Breast epithelium (tissue), 4 donors: ENCODE measurements at regions not wholly inside any gene's neighbourhood (a gene's known extent, or its start where the extent isn't known, plus 50 kb on each side); places are given as distances from the start of the nearest gene placed in this dataset.

Experiments
- DNase-seq, 2 donors: peaks; one replicate each; pipeline ENCODE4 v3.0.0-alpha.2; 2019; ENCODE audit warnings: low spot score in 2 of 2
- H3K27ac ChIP-seq, 2 donors: fragments of 200-600 bp; sonication (generic) in 1 of 2; one replicate each; pipeline ENCODE4 v1.5.1; 2016 to 2019; ENCODE audit warnings: mild to moderate bottlenecking in 1 of 2
- H3K27me3 ChIP-seq, 2 donors: fragments of 200-600 bp; sonication (generic) in 1 of 2; one replicate each; pipeline versions ENCODE4 v1.5.1 to v1.6.0; 2017 to 2019; ENCODE audit warnings: control low read depth in 1 of 2, mild to moderate bottlenecking in 1 of 2
- H3K36me3 ChIP-seq: fragments of 200-600 bp; one replicate; pipeline ENCODE4 v1.5.1; 2019
- H3K4me1 ChIP-seq, 2 donors: fragments of 200-600 bp; sonication (generic); one replicate each; pipeline ENCODE4 v1.5.1; 2016 to 2019; ENCODE audit warnings: control low read depth in 1 of 2
- H3K4me3 ChIP-seq, 3 donors: fragments of 200-600 bp; sonication (generic); 1 replicate in 2 of 3; 2 replicates in 1 of 3; pipeline ENCODE4 v1.5.1; 2016 to 2019; ENCODE audit warnings: mild to moderate bottlenecking in 3 of 3, moderate library complexity in 2 of 3
- H3K9me3 ChIP-seq, 2 donors: fragments of 200-600 bp; sonication (generic) in 1 of 2; one replicate each; pipeline ENCODE4 v1.5.1; 2016 to 2019; ENCODE audit warnings: control low read depth in 1 of 2
- CTCF ChIP-seq, 3 donors: fragments of 450-650 bp; IDR thresholded peaks; one replicate each; pipeline ENCODE4 v1.5.1; 2016 to 2017; ENCODE audit warnings: antibody characterized with exemption in 3 of 3, mild to moderate bottlenecking in 3 of 3, moderate library complexity in 3 of 3
- POLR2A ChIP-seq: fragments of 450-650 bp; IDR thresholded peaks from one replicate; pipeline ENCODE4 v1.6.1; 2016; ENCODE audit warnings: antibody characterized with exemption, mild to moderate bottlenecking, moderate library complexity
- POLR2AphosphoS5 ChIP-seq, 3 donors: sonication (generic); formaldehyde crosslinking; IDR thresholded peaks; one replicate each; pipeline ENCODE4 v1.6.1; 2017; ENCODE audit warnings: antibody characterized with exemption in 3 of 3
- intact Hi-C: fragments of 100-400 bp; cut with DNase I; formaldehyde crosslinking; loops from one replicate; pipeline ENCODE4 v1.15.1; 2023; ENCODE audit warnings: low total_unique reads

DNA sequence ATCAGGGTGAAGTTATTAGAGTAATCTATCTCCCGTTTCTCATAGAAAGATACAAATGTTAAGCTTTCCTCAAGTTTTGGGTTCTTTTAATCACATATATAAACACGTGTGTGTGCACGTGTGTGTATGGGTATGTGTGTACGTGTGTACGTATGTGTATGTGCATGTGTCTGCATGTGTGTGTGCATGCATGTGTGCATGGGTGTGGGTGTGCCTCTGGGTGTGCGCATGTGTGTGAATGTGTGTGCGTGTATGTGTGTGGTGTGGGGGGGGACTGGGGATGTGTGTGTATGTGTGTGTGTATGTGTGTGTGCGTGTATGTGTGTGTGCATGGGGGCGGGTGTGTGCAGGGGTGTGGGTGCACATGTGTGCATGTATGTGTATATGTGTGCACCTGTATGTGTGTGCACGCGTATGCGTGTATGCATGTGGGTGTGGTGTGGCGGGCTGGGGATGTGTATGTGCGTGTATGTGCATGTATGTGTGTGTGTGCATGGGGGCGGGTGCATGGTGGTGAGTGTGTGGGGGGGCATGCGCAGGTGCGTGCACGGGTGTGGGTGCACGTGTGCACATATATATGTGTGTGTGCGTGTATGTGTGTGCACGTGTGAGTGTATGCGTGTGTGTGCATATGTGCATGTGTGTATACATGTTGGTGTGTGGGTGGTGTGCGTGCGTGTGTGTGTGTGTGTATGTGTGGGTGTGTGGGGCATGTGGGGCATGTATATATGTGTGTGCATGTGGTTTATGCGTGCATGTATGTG is 304.0 kb downstream of the MBD2 start:
- DNase-seq, result no peak
- Histone ChIP-seq H3K4me3 (no peak overlapping the region), H3K9me3 (no peaks in the 10 kb centered on the region), H3K4me1 (no peaks in the 10 kb centered on the region), H3K36me3 (no peaks in the 10 kb centered on the region), H3K27me3 (no peaks in the 10 kb centered on the region), H3K27ac (no peak overlapping the region)
- TF ChIP-seq POLR2A, result no peak
- TF ChIP-seq POLR2AphosphoS5 (IDR thresholded peaks at IDR 0.05), result no peak
- no peak for TF ChIP-seq CTCF (IDR thresholded peaks at IDR 0.05)
- intact Hi-C loops, result no loop called here

GRCh38 chr18:53918091-53918490 is 306.4 kb downstream of the MBD2 start:
- intact Hi-C loops, result no loop called here
- no peaks in the 10 kb centered on the region for H3K9me3 ChIP-seq
- H3K36me3 ChIP-seq, result no peaks in the 10 kb centered on the region
- no peaks in the 10 kb centered on the region for H3K27me3 ChIP-seq
- no peak for DNase-seq
- no peaks in the 10 kb centered on the region for H3K4me1 ChIP-seq
- no peak overlapping the region for H3K27ac ChIP-seq
- no peak for TF ChIP-seq POLR2A
- no peak for TF ChIP-seq POLR2AphosphoS5 (IDR thresholded peaks at IDR 0.05)
- no peak for TF ChIP-seq CTCF (IDR thresholded peaks at IDR 0.05)
- no peak overlapping the region for H3K4me3 ChIP-seq

DNA sequence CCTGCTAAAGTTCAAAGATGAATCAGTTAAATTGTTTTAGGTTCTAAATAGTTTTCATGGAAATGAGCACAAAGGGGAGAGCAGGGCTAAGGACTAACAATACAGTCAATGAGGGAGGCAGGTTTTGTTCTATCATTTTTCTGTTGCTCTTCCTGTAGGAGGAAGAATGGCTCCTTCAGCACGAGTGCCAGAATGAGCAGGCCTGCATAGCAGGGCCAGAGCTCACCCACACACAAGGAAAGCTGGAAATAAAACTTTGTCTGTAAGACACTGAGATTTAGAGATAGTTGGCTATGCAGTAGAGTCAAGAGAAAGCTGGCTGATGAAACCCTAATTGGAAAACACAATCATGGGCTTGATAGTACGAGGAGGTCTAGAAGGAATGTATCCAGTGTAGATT is 313.3 kb downstream of the MBD2 start:
- Histone ChIP-seq H3K27ac (no peak overlapping the region), H3K27me3 (no peaks in the 10 kb centered on the region), H3K9me3 (no peaks in the 10 kb centered on the region), H3K36me3 (peaks cover 4% of the 10 kb centered on the region), H3K4me3 (no peak overlapping the region), H3K4me1 (no peaks in the 10 kb centered on the region)
- DNase-seq, result no peak
- TF ChIP-seq POLR2A, result no peak
- no peak for TF ChIP-seq CTCF (IDR thresholded peaks at IDR 0.05)
- TF ChIP-seq POLR2AphosphoS5 (IDR thresholded peaks at IDR 0.05), result no peak
- intact Hi-C loops, result no loop called here

- Histone ChIP-seq H3K36me3 (peaks cover 4% of the 10 kb centered on the region), H3K4me3 (no peak overlapping the region), H3K27ac (no peak overlapping the region), H3K27me3 (no peaks in the 10 kb centered on the region), H3K4me1 (no peaks in the 10 kb centered on the region), H3K9me3 (no peaks in the 10 kb centered on the region)
- no peak for DNase-seq
- intact Hi-C loops, result no loop called here
- TF ChIP-seq POLR2AphosphoS5 (IDR thresholded peaks at IDR 0.05) (no peak), CTCF (IDR thresholded peaks at IDR 0.05) (no peak), POLR2A (no peak)
These were observed 314.8 kb downstream of the MBD2 start for GRCh38 chr18:53909668-53910067.

- no peaks in the 10 kb centered on the region for H3K27me3 ChIP-seq
- intact Hi-C loops, result no loop called here
- H3K27ac ChIP-seq, result no peak overlapping the region
- no peaks in the 10 kb centered on the region for H3K9me3 ChIP-seq
- no peak overlapping the region for H3K4me3 ChIP-seq
- H3K36me3 ChIP-seq, result peaks cover 4% of the 10 kb centered on the region
- no peak for TF ChIP-seq POLR2AphosphoS5 (IDR thresholded peaks at IDR 0.05)
- TF ChIP-seq POLR2A, result no peak
- TF ChIP-seq CTCF (IDR thresholded peaks at IDR 0.05), result no peak
- no peaks in the 10 kb centered on the region for H3K4me1 ChIP-seq
- DNase-seq, result no peak
These were observed 316.5 kb downstream of the MBD2 start for GRCh38 chr18:53907921-53908320.
